Mucosa of gallbladder (tissue), 1 donor: ENCODE measurements at regions not wholly inside any gene's neighbourhood (a gene's known extent, or its start where the extent isn't known, plus 50 kb on each side); places are given as distances from the start of the nearest gene placed in this dataset.

Source experiments
- DNase-seq: peaks from one replicate; pipeline ENCODE4 v3.0.0-alpha.2; 2020; ENCODE audit warnings: low spot score
- donor health status: DM: no; HTN: no; CAD: no.

DNA sequence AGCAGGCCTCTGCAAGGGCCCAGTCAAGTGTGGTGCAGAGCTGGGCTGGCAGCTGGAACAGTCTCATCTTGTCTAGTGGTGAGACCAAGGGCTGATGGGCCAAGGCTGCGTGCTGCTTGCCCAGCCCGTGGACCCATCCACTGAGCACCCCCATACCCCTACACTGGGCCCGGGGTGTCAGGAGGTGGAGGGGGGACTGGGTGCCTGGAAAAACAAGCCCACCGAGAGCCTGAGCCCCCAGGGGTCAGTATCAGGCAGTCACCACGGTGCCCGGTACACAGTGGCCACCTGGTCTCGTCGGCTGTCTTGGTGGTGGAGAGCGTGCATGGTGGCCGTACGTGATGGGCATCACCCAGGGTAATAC lies 238.3 kb downstream of the SEC14L1 start:
- no peak for DNase-seq

DNA sequence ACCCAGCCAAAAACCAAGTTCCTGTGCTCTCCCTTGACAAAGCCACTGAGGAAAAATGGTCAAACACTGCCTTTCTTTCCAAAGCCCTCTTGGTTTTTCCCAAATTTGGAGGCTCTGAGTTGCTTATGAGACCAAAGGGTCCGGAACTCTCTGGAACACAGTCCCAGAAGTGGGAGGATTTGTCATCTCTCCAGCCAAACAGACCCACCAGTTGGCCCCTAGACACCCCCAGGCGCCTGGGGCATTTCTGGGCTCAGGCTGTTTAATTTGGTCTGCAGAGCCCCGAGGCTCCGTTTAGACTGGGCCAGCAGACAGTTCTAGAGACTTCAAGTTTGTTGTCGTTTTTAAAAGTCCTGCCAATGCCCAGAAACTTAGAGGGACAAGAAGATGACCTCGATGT lies 239.1 kb downstream of the SEC14L1 start:
- no peak for DNase-seq

DNA sequence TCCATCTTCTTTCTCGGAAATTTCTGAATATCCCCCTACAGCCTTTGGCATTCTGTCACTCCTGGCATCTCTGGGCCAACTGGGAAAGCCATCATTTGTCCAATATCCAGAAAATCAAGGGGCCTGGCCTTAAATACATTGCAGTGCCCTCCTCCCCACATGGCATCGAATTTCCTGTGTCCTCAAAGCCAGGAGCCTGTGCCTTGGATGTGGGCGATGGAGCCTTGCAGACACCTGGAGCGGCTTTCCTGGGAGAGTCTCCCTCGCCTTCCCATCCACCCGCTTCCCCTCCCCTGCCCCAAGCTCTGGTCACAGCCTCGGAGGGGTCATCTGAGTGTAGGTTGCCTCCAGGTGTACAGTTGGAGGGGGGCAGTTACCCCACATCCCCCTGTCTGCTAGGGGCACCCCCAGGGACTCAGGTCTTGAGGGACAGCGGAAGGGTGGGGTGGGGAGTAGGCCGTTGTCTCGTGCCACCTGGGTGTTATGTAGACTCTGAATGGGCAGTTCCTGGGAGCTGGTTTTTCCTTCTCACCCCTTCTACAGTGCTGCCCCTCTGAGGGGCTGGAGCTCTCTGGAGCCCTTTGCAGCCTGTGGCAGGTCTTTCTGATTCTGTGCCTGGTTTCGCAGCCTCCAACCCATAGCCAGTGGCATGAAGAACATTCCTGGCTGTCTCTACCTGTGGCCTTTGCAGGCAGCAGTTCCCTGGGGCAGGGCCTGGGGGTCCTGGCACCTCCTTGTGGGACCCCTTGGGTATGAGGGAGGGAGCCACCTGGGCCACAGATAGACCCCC lies 239.8 kb downstream of the SEC14L1 start:
- no peak for DNase-seq

DNA sequence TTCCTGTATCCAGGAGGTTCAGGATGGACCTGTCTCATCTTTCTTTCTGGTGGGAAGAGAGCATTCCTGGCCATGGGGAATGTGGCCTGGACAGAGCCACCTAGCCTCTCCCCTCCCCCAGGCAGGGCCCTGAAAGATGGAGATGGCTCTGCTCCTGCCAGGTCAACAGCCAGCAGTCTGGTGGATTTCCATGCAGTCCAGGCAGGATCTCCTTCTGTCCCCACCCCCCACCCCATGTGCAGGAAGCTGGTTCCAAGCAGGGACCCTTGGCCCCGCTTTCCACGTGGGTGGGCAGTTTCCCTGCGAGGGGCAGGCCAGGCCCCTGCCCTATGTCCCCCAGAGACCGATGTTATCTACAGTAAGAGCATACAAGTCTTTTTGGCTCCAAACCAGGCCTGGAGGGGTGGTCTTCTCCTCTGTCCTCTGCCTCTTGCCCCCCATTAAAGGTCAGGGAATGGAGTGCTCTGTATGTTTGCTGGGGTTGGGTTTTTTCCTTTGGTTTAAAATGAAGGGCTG lies 240.5 kb downstream of the SEC14L1 start:
- DNase-seq = no peak

DNA sequence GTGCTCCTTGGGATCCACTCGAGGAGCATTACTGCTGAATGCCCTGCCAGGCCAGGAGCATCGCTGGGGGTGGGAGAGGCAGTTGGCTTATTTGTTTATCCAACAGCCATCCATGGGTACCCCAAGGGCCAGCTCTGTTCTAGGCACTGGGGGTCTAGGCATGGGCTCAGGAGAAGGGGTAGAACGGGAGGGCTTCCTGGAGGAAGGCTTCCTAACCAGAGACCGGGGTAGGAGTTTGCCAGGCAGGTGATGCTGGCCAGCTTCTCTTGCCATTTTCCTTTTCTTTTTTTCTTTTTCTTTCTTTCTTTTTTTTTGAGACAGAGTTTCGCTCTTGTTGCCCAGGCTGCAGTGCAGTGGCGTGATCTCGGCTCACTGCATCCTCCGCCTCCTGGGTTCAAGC lies 241.0 kb downstream of the SEC14L1 start:
- DNase-seq = no peak

DNA sequence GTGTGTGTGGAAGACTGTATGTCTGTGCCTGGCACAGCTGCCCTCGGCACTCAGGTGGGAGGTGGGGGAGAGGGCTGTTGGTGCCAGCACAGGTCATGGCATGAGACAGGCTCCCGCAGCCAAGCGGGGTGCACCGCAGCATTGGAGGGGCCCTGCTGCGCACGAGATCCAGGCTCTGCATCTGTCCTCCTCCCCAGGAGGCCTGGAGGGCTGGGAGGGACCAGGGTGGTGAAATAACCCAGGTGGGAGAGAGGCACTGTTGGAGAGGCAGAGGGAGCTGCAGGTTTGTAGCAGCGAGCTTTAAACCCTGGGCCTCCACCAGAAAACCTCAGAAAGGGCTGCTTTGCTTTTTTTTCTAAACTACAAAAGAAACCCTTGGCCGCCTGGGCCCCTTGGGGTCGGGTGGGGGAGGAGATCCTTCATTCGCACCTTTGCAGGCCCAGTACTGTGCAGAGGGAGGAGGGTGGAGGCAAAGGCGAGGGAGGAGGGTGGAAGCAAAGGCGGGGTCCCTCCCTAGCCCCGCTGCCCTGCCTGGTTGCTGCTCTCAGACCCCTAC lies 241.7 kb downstream of the SEC14L1 start:
- DNase-seq = no peak

DNA sequence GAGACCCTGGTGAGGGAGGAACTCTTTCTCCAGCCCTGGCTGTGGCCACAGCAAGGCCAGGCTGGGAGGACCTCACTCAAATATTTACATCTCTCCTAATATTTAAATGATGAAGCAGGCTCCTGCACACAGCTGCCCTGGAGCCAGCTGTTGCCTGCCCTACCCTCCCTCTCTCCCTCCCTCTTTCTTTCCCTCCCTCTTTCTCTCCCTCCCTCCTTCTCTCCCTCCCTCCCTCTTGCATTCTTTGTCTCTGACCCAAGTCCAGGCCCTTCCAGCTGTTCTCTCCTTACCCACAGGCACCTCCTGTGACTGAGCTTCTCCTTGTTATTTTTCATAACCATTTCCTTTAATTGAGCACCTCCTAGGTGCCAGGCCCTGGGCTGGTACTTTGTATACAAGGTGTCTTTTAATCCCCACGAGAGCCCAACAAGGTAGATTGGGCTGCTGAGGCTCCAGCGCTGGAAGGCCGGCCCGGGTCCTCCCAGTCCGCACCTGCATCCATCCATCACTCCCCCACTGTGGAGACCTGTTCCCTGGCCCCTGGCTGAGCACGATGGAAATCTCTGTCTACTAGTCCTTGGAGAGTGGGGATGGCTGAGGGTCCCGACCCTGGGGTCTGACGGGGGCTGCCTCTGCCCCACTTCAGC lies 242.3 kb downstream of the SEC14L1 start:
- no peak for DNase-seq

DNA sequence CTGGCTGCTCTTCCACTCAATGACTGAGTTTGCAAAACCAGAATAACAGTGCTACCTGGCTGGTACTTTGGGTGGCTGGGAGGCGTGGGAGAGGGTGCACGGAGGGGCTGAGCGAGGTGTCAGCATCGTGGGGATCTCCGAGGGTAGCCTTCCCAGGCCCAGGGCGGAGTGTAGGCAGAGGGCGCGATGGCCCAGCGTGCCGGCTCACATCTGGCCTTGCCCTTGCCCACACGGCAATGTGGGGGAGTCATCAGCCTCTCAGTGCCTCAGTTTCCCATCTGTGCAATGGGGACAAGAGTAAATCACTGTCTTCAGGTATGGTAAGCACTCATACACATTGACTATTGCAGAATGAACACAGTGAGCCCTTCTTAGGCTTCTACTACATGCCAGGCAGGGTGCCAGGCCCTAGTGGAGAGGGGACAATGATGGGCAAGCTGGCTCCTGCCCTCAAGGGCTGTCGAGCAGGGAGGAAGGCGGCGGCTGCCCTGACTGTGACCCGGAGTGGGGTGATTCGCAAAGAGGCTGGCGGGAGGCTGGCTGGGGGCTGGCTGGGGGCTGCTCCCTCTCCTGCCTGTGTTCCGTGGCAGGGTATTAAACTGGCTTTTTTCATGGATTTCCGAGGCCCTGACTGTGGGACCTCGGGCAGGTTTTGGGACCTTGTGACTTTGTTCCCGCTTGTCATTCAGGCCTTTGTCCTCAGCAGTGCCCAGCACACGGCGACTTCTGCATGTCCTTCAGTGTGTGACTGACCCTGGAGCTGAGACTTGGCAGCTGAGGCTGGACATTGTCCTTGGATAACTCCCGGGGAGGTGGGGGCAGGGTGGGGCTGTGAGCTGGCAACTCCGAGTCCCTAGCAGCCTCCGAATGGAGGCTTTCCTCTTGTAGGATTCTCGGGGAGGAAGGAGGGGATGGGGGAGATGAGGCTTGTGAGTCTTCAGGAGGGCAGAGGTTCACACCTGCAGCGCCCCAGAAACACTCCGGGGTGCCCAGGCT lies 243.1 kb downstream of the SEC14L1 start:
- peak; percentile 71 for DNase-seq

DNA sequence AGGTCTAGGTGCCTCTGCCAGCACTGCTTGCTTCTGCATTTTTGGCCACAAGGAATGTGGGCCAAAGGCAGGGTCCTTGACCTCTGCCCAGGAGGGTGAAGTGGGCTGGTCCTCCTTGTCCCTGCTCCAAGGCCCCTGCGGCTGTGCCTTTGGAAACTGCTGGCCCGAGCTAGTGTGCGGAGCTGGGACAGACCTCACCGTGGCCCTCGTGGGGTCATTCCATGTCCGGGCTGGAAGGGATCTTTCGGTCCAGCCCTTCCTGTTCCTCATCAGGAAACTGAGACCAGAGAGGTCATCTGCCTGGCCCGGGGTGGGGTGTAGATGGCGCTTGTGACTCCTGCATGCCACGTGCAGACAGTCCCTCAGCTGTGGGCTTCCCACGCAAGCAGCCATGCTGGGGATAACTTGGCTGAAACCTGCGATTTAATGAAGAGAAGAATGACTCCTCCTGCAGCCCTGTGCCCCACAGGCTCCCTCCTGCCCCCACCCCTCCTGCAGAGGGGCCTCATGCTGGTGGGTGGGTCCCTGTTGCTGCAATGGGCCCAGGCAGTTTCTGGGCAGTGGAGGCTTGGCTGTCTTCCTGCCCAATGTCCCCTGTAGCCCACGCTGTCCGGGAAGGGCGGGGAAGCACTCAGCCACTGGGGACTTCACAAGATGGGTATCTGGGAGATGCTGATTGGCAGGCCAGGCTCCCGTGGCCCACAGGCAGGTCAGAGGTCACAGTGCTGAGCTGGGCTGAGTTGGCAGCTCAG lies 245.2 kb downstream of the SEC14L1 start:
- DNase-seq = no peak

DNA sequence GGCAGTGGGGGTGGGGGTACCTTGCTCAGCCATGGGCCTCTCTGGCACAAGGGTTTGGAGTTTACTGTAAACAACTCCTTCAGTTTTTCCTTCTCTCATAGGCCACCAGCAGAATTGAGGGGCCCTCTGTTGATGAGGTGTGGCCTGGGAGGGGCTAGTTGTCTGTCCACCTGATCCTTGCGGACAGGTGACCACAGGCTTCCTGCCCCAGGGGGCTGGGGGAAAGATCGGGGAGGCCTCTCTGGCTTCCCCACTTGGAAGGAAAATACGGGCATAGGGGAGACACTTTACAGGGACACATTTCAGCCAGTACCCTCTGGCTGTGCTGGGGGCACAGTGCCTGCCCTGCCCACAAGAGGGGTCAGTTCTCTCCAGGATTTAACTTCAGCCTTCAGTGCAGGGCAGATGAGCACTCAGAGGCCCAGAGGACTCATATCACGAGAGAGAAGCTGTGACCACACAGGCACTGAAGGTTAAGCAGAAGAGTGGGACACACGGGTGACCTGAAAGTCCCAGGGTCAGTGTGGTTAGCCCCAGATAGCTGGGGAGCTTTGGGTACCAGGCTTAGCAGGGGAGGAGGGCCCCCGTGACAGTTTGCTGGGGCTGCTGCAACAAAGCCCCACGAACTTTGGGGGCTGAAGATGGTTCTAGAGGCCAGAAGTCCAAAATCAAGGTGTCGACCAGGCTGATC lies 245.9 kb downstream of the SEC14L1 start:
- no peak for DNase-seq

DNA sequence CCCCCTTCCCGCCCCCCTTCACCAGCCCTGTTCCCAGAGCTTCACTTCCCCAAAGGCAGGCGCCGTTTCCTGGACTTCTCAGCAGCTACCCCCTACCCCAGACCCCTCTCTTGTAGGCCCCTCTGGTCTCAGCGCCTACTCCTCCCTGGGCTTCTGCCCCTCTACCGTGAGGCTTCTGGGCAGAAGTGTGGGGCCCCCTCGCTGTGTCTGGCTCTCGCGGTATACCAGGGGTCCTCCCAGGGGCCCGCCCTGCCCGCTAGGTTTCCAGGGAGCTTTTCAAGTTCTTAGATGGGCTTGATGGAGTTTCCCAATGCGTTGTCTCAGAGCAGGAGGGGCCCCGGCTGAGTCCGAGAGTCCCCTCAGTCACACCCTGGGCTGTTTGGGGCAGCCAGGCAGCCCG lies 247.1 kb downstream of the SEC14L1 start:
- DNase-seq = no peak

DNA sequence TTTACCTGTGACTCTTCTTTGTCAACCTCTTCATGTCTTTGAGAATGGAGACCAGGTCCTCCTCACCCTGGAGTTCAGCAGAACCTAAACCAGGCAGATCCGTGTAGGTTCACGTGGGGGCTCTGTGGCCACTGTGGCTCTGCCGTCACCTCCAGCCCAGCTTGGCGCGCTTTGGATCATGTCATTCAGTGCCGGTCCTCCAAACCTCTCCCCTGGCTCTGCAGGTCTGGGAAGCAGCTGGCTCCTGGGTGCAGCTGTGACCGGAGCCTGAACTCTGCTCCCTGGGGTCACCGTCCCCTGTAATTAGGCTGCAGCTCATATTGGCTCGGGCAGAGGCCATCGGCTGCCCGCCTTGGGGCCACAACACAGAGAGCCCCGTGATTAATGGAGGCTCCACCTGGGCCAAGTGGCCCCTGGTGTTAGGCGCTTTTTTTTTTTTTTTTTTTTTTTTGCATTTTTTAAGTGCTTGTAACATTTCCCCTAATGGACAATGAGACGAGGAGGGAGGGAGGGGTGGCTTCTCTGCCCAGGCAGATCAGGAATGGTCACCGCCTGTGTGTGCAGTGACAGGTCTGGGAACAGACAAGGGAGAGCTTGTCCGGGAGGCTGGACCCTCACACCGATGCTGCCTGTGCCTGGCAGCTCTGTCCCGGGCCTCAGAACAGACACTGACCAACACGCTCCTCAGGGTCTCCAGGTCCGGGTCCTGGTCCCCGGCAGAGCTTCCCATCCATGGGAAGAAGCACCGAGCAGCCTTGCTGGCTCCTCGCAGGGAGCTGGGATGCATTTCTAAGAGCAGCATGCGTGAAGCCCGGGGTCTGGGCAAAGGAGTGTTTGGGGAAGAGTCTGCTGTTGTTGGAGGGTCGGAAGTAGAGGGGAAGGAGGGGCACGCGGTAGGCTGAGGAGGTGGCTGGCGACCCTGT lies 247.9 kb downstream of the SEC14L1 start:
- DNase-seq = no peak

DNA sequence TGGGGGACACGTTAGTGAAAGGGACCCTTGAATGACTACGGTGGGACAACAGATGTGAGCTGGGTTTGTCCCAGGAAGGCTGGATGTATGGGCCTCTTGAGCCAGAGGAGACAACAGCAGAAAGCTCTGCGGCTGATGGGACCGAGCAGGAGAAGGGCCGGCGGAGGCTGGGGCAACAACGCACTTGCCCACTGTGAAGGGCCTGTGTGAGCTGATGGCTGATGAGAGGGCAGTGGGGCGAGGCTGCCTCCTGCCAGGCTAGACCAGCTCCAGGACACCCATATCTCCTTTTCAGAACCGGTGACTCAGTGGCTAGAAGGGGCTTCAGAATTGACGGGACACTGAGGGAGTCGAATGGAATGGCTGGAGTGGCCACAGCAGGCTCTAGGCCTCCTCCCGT lies 250.1 kb downstream of the SEC14L1 start:
- no peak for DNase-seq

DNA sequence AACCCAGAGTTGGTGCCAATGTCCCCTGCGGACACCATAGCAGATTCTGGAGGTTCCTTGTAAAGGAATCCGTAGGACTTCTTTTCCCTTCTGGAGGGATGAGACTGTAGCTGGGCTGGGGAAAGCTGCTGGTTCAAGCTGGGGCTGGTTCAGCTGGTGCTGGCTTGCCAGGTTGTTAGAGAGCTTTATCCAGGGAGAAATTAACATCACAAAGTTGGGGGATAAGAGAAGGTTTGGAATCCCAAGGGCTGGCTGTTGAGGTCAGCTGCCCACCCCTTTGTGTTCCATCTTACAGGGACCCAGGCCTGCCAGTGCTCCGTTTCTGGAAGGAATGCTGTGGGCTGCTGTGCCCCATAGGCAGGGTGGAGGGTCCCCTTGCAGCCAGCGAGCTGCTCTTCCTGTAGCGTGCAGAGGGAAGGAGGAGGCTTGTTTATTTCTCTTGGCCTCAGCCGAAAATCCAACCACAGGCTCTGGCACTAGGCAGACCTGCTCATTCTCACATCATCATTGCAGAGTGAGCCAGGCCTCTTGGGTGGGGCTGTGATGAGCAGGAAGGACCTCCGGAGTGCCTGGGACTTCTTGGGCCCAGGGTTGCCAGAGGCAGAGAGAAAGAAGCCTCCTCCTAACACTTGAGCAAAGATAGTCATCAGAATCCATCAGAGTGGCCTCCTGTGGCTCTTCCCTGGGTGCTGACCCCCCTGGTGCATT lies 251.1 kb downstream of the SEC14L1 start:
- DNase-seq = peak; percentile 75

DNA sequence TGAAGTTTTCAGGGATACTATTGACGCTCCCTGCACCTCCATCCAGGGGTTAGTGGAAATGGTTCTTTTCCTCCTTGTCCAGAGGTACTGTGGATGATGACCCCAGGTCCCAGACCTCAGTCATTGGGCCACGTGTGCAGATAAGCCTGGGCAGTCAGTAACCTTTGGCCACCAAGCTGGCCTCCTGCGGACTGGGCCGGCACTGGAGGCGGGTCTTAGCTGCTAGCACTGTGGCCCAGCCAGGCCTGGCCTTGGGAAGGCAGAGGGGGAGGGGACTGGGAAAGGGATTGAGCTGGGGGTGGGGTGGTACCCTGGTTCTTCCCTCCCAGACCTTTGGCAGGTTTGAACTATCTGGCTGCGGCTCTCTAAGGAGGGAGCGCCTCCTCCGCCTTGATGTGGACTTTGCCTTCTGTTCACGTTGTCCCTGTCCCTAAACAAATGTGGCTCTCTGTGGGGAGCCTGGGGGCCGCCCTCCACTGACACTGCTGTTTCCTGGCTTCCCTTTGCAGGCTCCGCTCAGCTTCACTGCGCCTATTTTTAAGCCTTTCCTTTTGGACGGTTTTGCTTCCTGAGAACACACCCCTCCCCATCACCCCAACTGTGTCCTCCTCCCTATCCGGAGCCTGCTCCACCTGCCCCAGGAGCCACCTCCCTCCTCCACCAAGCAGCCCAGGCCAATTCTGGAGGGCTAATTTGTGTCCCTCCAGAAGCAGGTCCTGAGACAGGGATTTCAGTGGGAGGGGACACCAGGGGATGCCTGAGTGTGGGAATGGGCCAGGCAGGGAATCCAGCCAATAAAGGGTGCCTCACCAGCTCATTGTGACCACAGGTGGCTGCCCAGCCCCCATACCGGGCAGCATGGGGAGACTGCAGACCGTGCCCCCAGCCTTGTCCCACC lies 251.9 kb downstream of the SEC14L1 start:
- DNase-seq = peak; percentile 90

DNA sequence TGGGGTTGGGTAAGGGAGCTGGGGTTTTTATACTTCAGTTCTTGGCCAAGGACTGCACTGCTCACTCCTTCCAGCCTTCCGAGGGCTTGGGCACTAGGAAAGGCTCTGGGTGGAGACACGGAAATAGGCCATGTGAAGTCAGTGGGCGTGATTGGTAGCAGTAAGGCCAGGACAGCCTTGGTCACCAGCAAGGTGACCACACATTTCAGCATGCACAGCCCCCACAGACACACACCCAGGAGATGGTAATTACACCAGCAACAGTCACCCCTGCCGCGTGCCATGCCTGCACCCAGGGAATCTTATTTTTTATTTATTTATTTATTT lies 252.5 kb downstream of the SEC14L1 start:
- no peak for DNase-seq

DNA sequence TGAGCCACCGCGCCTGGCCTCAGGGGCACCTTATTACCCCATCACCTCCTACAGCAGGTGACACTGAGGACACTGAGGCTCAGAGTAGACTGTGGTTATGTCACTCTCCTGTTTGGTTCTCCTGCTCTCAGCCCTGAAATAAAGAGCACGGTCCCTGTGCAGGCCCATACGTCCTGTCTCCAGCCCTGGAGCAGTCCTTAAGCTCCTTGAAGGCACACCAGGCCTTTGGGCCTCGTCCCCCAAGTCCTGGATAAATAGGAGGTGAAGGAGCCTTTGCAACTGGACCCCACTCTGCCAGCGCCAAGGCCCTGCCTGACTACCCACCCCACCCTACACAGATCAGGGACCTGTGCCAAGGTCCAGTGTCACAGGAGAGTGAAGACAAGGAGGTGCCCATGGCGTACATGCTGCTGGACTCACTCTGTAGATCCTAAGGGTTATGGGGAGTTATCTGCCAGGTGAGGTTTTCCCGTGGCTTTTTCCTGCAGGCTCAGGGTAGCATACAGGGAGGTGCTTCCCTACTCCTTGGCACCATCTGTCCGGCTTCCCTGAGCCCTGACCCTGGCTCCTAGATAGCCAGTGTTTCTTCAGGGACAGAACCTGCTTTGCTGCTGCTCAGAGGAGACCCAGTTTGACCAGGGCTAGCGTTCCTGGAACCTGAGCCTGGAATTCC lies 253.2 kb downstream of the SEC14L1 start:
- no peak for DNase-seq
